ENCODE measurements at regions not wholly inside any gene's neighbourhood (a gene's known extent, or its start where the extent isn't known, plus 50 kb on each side); places are given as distances from the start of the nearest gene placed in this dataset.

- no peak for TF ChIP-seq EP300 (IDR thresholded peaks at IDR 0.05)
- TF ChIP-seq, protein P1, sequence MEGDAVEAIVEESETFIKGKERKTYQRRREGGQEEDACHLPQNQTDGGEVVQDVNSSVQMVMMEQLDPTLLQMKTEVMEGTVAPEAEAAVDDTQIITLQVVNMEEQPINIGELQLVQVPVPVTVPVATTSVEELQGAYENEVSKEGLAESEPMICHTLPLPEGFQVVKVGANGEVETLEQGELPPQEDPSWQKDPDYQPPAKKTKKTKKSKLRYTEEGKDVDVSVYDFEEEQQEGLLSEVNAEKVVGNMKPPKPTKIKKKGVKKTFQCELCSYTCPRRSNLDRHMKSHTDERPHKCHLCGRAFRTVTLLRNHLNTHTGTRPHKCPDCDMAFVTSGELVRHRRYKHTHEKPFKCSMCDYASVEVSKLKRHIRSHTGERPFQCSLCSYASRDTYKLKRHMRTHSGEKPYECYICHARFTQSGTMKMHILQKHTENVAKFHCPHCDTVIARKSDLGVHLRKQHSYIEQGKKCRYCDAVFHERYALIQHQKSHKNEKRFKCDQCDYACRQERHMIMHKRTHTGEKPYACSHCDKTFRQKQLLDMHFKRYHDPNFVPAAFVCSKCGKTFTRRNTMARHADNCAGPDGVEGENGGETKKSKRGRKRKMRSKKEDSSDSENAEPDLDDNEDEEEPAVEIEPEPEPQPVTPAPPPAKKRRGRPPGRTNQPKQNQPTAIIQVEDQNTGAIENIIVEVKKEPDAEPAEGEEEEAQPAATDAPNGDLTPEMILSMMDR (IDR thresholded peaks at IDR 0.05), result no peak
Measured at GRCh38 chr5:89866410-89866809, 543.1 kb downstream of the CETN3 start.

Measured in esophagus muscularis mucosa (tissue), 3 donors.